Keratinocyte (primary cell): ENCODE measurements at regions not wholly inside any gene's neighbourhood (a gene's known extent, or its start where the extent isn't known, plus 50 kb on each side); places are given as distances from the start of the nearest gene placed in this dataset.
"Not testable (repeated sequence)": the region's sequence is repeated elsewhere in the genome, so short reads cannot be mapped to it uniquely, and the experiment has no call there.

Source experiments
- DNase-seq: peaks from one replicate; pipeline ENCODE4 v3.0.0-alpha.2; 2011; ENCODE audit warnings: low read depth, missing footprints, low spot score
- FAIRE-seq: peaks from 2 replicates; lab custom pipeline; 2011; peaks lifted over from hg19 to GRCh38; lab: Jason Lieb, UNC
- H2AFZ ChIP-seq: 2 replicates; pipeline ENCODE4 v1.6.0; 2012; ENCODE audit warnings: low read length, control low read depth, inconsistent platforms; ENCODE audit not compliant: control insufficient read depth
- H3K27ac ChIP-seq: 2 replicates; pipeline ENCODE4 v1.5.1; 2011; ENCODE audit warnings: low read length; ENCODE audit not compliant: control insufficient read depth, insufficient read depth
- H3K27me3 ChIP-seq: 3 replicates; pipeline ENCODE4 v1.6.0; 2011; ENCODE audit warnings: low read length; ENCODE audit not compliant: control insufficient read depth, insufficient read depth; ENCODE audit errors: extremely low read depth
- H3K36me3 ChIP-seq, 2 experiments: 2 replicates in 1 of 2; 3 replicates in 1 of 2; pipeline ENCODE4 v1.5.1; 2011; ENCODE audit warnings: low read length in 2 of 2, mild to moderate bottlenecking in 1 of 2; ENCODE audit not compliant: control insufficient read depth in 2 of 2, insufficient read depth in 2 of 2; ENCODE audit errors: extremely low read depth in 1 of 2
- H3K4me1 ChIP-seq: 3 replicates; pipeline ENCODE4 v1.5.1; 2011; ENCODE audit warnings: low read length; ENCODE audit not compliant: control insufficient read depth, insufficient read depth; ENCODE audit errors: extremely low read depth
- H3K4me2 ChIP-seq: 3 replicates; pipeline ENCODE4 v1.6.0; 2011; ENCODE audit warnings: low read depth, low read length; ENCODE audit not compliant: control insufficient read depth, insufficient read depth; ENCODE audit errors: extremely low read depth
- H3K4me3 ChIP-seq, 3 experiments: fragments of 200-600 bp in 1 of 3; sonication (generic) in 1 of 3; 2 replicates in 2 of 3; 3 replicates in 1 of 3; pipeline ENCODE4 v1.5.1; 2011 to 2016; ENCODE audit warnings: low read length in 3 of 3, mild to moderate bottlenecking in 3 of 3, control low read depth in 2 of 3, inconsistent platforms in 1 of 3, low read depth in 1 of 3, mixed read lengths in 1 of 3, mixed run types in 1 of 3, moderate library complexity in 1 of 3; ENCODE audit not compliant: control insufficient read depth in 2 of 3, insufficient read depth in 2 of 3; ENCODE audit errors: extremely low read depth in 1 of 3
- H3K79me2 ChIP-seq: 2 replicates; pipeline ENCODE4 v1.6.0; 2012; ENCODE audit warnings: low read length; ENCODE audit not compliant: control insufficient read depth, insufficient read depth
- H3K9ac ChIP-seq: 3 replicates; pipeline ENCODE4 v1.6.0; 2011; ENCODE audit warnings: low read length; ENCODE audit not compliant: control insufficient read depth, insufficient read depth; ENCODE audit errors: extremely low read depth
- H3K9me1 ChIP-seq: 3 replicates; pipeline ENCODE4 v1.6.0; 2011; ENCODE audit warnings: low read length; ENCODE audit not compliant: control insufficient read depth, insufficient read depth; ENCODE audit errors: extremely low read depth
- H3K9me3 ChIP-seq: 2 replicates; pipeline ENCODE4 v1.5.1; 2012; ENCODE audit warnings: low read depth, low read length; ENCODE audit not compliant: control insufficient read depth
- H4K20me1 ChIP-seq: 3 replicates; pipeline ENCODE4 v1.6.0; 2011; ENCODE audit warnings: low read length; ENCODE audit not compliant: control insufficient read depth, insufficient read depth; ENCODE audit errors: extremely low read depth
- dilution Hi-C: fragments of 300-500 bp; cut with MboI; formaldehyde crosslinking; loops from one replicate; pipeline ENCODE4 v1.7.0; 2020; ENCODE audit warnings: low sequenced_read_pairs; ENCODE audit not compliant: extremely low pct_ligation_motif_present

- H3K9ac ChIP-seq, H2AFZ ChIP-seq, H3K36me3 ChIP-seq, H3K4me1 ChIP-seq, H3K79me2 ChIP-seq, dilution Hi-C loops, H4K20me1 ChIP-seq, H3K9me1 ChIP-seq, FAIRE-seq, H3K27ac ChIP-seq, DNase-seq, H3K9me3 ChIP-seq, H3K4me3 ChIP-seq, H3K4me2 ChIP-seq, H3K27me3 ChIP-seq: not testable (repeated sequence)
These were observed 438.0 kb downstream of the RPIA start for GRCh38 chr2:89129440-89129839.

DNA sequence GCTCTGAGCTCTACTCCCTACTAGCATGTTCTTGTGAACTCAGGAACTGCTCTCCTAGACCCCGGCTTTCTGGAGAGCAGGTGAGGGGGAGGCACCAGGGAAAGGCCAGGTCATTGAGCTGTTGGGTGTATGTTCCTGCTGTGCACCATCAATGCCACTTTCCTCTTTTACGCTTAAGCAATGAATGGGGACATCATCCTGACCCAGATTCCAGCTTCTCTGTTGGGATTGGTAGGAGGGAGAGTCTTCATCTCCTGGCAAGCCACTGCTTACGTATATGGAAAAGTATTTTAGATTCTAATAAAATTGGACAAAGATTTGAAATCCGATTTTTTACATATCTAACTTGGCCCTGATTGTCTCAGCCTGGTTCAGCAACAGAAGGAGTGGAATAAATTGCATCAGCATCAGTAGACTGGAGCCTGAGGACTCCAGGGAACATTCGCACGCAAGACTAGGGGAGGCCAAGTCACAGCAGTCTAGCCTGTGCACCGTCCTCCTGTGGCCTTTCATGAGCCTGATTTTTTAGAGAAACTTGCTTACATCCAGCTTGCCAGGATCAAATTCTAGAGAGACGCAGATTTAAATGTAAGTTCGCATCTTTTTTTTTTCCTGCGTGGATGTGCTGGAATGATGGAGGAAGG is 439.3 kb downstream of the RPIA start:
- not testable (repeated sequence) for FAIRE-seq

GRCh38 chr2:89142959-89143358 is 451.5 kb downstream of the RPIA start:
- H3K27me3 ChIP-seq, FAIRE-seq, H3K79me2 ChIP-seq, DNase-seq, H3K4me3 ChIP-seq, H3K9me3 ChIP-seq, H3K4me1 ChIP-seq, H3K27ac ChIP-seq, H3K9ac ChIP-seq, dilution Hi-C loops, H3K4me2 ChIP-seq, H3K9me1 ChIP-seq, H3K36me3 ChIP-seq, H4K20me1 ChIP-seq, H2AFZ ChIP-seq: not testable (repeated sequence)

More for the DNA sequence above, 439.3 kb downstream of the RPIA start:
- H3K36me3 ChIP-seq, H3K9me3 ChIP-seq, H3K4me3 ChIP-seq, DNase-seq, H3K9me1 ChIP-seq, H3K9ac ChIP-seq, H4K20me1 ChIP-seq, H3K4me2 ChIP-seq, H3K4me1 ChIP-seq, H2AFZ ChIP-seq, H3K27me3 ChIP-seq, H3K79me2 ChIP-seq, dilution Hi-C loops, H3K27ac ChIP-seq: not testable (repeated sequence)
